Ascending aorta (tissue), 2 donors: ENCODE measurements at regions not wholly inside any gene's neighbourhood (a gene's known extent, or its start where the extent isn't known, plus 50 kb on each side); places are given as distances from the start of the nearest gene placed in this dataset.

Experiments
- DNase-seq, 2 donors: peaks; one replicate each; pipeline ENCODE4 v3.0.0-alpha.2; 2019; ENCODE audit warnings: low spot score in 2 of 2
- H3K27ac ChIP-seq, 2 donors: fragments of 200-600 bp; sonication (generic); one replicate each; pipeline ENCODE4 v1.5.1; 2016 to 2017; ENCODE audit warnings: mild to moderate bottlenecking in 1 of 2
- H3K27me3 ChIP-seq: fragments of 200-600 bp; sonication (generic); one replicate; pipeline ENCODE4 v1.5.1; 2017
- H3K36me3 ChIP-seq, 2 donors: fragments of 200-600 bp; sonication (generic); one replicate each; pipeline ENCODE4 v1.5.1; 2016
- H3K4me1 ChIP-seq, 2 donors: fragments of 200-600 bp; sonication (generic); one replicate each; pipeline ENCODE4 v1.5.1; 2016 to 2017; ENCODE audit warnings: mild to moderate bottlenecking in 1 of 2
- H3K4me3 ChIP-seq, 2 donors: fragments of 200-600 bp; sonication (generic); one replicate each; pipeline ENCODE4 v1.5.1; 2016 to 2017; ENCODE audit warnings: mild to moderate bottlenecking in 1 of 2
- H3K9me3 ChIP-seq, 2 donors: fragments of 200-600 bp; sonication (generic); one replicate each; pipeline ENCODE4 v1.5.1; 2016
- CTCF ChIP-seq, 3 experiments: fragments of 200-600 bp in 2 of 3; fragments of 450-650 bp in 1 of 3; sonication (generic) in 2 of 3; IDR thresholded peaks; one replicate each; pipeline ENCODE4 v1.5.1; 2016 to 2019; ENCODE audit warnings: antibody characterized with exemption in 3 of 3, mild to moderate bottlenecking in 1 of 3, moderate library complexity in 1 of 3
- intact Hi-C: fragments of 100-400 bp; cut with DNase I; formaldehyde crosslinking; loops from one replicate; pipeline ENCODE4 v1.15.1; 2023

- intact Hi-C loops, result no loop called here
- H3K27me3 ChIP-seq, result no peaks in the 10 kb centered on the region
- no peaks in the 10 kb centered on the region for H3K36me3 ChIP-seq
- H3K4me1 ChIP-seq, result no peaks in the 10 kb centered on the region
- H3K27ac ChIP-seq, result no peak overlapping the region
- no peak overlapping the region for H3K4me3 ChIP-seq
- no peak for DNase-seq
- H3K9me3 ChIP-seq, result no peaks in the 10 kb centered on the region
- TF ChIP-seq CTCF (IDR thresholded peaks at IDR 0.05), result no peak
Observed at GRCh38 chr21:24945910-24946309, 661.4 kb downstream of the MRPL39 start.

GRCh38 chr21:24941316-24942185, 665.7 kb downstream of the MRPL39 start:
- intact Hi-C loops, result no loop called here
- TF ChIP-seq CTCF (IDR thresholded peaks at IDR 0.05), result no peak
- Histone ChIP-seq H3K9me3 (no peaks in the 10 kb centered on the region), H3K27ac (no peak overlapping the region), H3K4me3 (no peak overlapping the region), H3K4me1 (no peaks in the 10 kb centered on the region), H3K36me3 (no peaks in the 10 kb centered on the region), H3K27me3 (no peaks in the 10 kb centered on the region)
- no peak for DNase-seq

GRCh38 chr21:24939291-24939690, 668.0 kb downstream of the MRPL39 start:
- H3K36me3 ChIP-seq, result no peaks in the 10 kb centered on the region
- TF ChIP-seq CTCF (IDR thresholded peaks at IDR 0.05), result no peak
- no peak overlapping the region for H3K4me3 ChIP-seq
- H3K27me3 ChIP-seq, result no peaks in the 10 kb centered on the region
- H3K4me1 ChIP-seq, result no peaks in the 10 kb centered on the region
- no peak for DNase-seq
- H3K27ac ChIP-seq, result no peak overlapping the region
- H3K9me3 ChIP-seq, result no peaks in the 10 kb centered on the region
- intact Hi-C loops, result no loop called here

- TF ChIP-seq CTCF (IDR thresholded peaks at IDR 0.05), result no peak
- Histone ChIP-seq H3K27me3 (no peaks in the 10 kb centered on the region), H3K9me3 (no peaks in the 10 kb centered on the region), H3K4me3 (no peak overlapping the region), H3K36me3 (no peaks in the 10 kb centered on the region), H3K4me1 (no peaks in the 10 kb centered on the region), H3K27ac (no peak overlapping the region)
- DNase-seq, result no peak
- intact Hi-C loops, result no loop called here
Observed at GRCh38 chr21:24938573-24938972, 668.7 kb downstream of the MRPL39 start.

GRCh38 chr21:24935991-24936390, 671.3 kb downstream of the MRPL39 start:
- H3K27me3 ChIP-seq, result no peaks in the 10 kb centered on the region
- no peak for DNase-seq
- intact Hi-C loops, result no loop called here
- H3K9me3 ChIP-seq, result no peaks in the 10 kb centered on the region
- no peak for TF ChIP-seq CTCF (IDR thresholded peaks at IDR 0.05)
- H3K27ac ChIP-seq, result no peak overlapping the region
- H3K36me3 ChIP-seq, result no peaks in the 10 kb centered on the region
- H3K4me1 ChIP-seq, result no peaks in the 10 kb centered on the region
- H3K4me3 ChIP-seq, result no peak overlapping the region
